HepG2 (cell line): ENCODE measurements at regions not wholly inside any gene's neighbourhood (a gene's known extent, or its start where the extent isn't known, plus 50 kb on each side); places are given as distances from the start of the nearest gene placed in this dataset.

ENCODE experiments used
- ATAC-seq: fragments of 200-7000 bp; cut with Tn5 transposase; 3 replicates; pipeline ENCODE4 v1.9.1; 2020; ENCODE audit warnings: mild to moderate bottlenecking, moderate library complexity
- BruUV-seq: library from RNA; stranded (reverse); fragments of 400-500 nt; replicated peaks from 2 replicates; lab custom pipeline; 2021; lab: Mats Ljungman, UMichigan
- CTCF ChIA-PET: fragments of 300-600 bp; formaldehyde crosslinking; extraction: SDS; loops from one replicate; lab custom pipeline; 2021; ENCODE audit warnings: low total read pairs, inconsistent platforms, low intra/inter-chr PET ratio; lab: Yijun Ruan, JAX
- POLR2A ChIA-PET: fragments of 350-600 bp; sonication (Branson Sonifier 250); formaldehyde crosslinking; loops from one replicate; lab custom pipeline; 2020; ENCODE audit warnings: antibody characterized with exemption, inconsistent platforms; lab: Yijun Ruan, JAX
- DNase-seq: peaks from one replicate; pipeline ENCODE4 v3.0.0-alpha.2; 2015; ENCODE audit warnings: low spot score
- FAIRE-seq: peaks from 3 replicates; lab custom pipeline; 2011; peaks lifted over from hg19 to GRCh38; lab: Jason Lieb, UNC
- H2AFZ ChIP-seq: one replicate; pipeline ENCODE4 v1.6.1; 2011; ENCODE audit warnings: low read length, inconsistent platforms
- H3K27ac ChIP-seq: fragments of 300-600 bp; 3 replicates; pipeline ENCODE4 v1.8.0; 2011; ENCODE audit warnings: mixed run types, mild to moderate bottlenecking, mixed read lengths, low read length, inconsistent platforms; ENCODE audit not compliant: insufficient read depth; ENCODE audit errors: extremely low read length
- H3K27me3 ChIP-seq, 2 experiments: fragments of 200-600 bp in 1 of 2; 2 replicates in 1 of 2; 3 replicates in 1 of 2; pipeline versions ENCODE4 v1.6.0 to v1.8.0; 2011; ENCODE audit warnings: low read length in 2 of 2, mild to moderate bottlenecking in 2 of 2, moderate library complexity in 2 of 2, inconsistent platforms in 1 of 2; ENCODE audit not compliant: insufficient read depth in 2 of 2, control insufficient read depth in 1 of 2
- H3K36me3 ChIP-seq, 2 experiments: fragments of 200-600 bp in 1 of 2; replicated peaks in 1 of 2; 2 replicates in 1 of 2; 3 replicates in 1 of 2; pipeline versions ENCODE4 v1.5.1 to v1.8.0; 2011; ENCODE audit warnings: low read length in 2 of 2, inconsistent platforms in 1 of 2; ENCODE audit not compliant: insufficient read depth in 2 of 2, control insufficient read depth in 1 of 2
- H3K4me1 ChIP-seq: 2 replicates; pipeline ENCODE4 v1.5.1; 2012; ENCODE audit warnings: low read length, inconsistent platforms; ENCODE audit not compliant: insufficient read depth
- H3K4me2 ChIP-seq: 2 replicates; pipeline ENCODE4 v1.6.0; 2011; ENCODE audit warnings: low read depth, low read length, inconsistent platforms
- H3K4me3 ChIP-seq, 3 experiments: fragments of 200-600 bp in 1 of 3; sonication (generic), shearing (Covaris generic) in 1 of 3; replicated peaks in 1 of 3; 2 replicates each; pipeline ENCODE4 v1.5.1; 2011 to 2016; ENCODE audit warnings: low read length in 3 of 3, inconsistent platforms in 2 of 3, low read depth in 2 of 3, mild to moderate bottlenecking in 2 of 3, control low read depth in 1 of 3, mixed read lengths in 1 of 3; ENCODE audit not compliant: insufficient read depth in 1 of 3
- H3K79me2 ChIP-seq: one replicate; pipeline ENCODE4 v1.6.1; 2011; ENCODE audit warnings: low read length, inconsistent platforms; ENCODE audit not compliant: insufficient read depth
- H3K9ac ChIP-seq: 2 replicates; pipeline ENCODE4 v1.6.0; 2011; ENCODE audit warnings: mild to moderate bottlenecking, low read depth, low read length, inconsistent platforms; ENCODE audit not compliant: insufficient read depth
- H3K9me3 ChIP-seq: 2 replicates; pipeline ENCODE4 v1.5.1; 2012; ENCODE audit warnings: mild to moderate bottlenecking, low read length
- H4K20me1 ChIP-seq: 2 replicates; pipeline ENCODE4 v1.6.0; 2011; ENCODE audit warnings: inconsistent platforms, mild to moderate bottlenecking, low read length, moderate library complexity; ENCODE audit not compliant: insufficient read depth
- AGO1 ChIP-seq: fragments of 200-400 bp; formaldehyde crosslinking; IDR thresholded peaks from 2 replicates; pipeline ENCODE4 v1.6.1; 2017; ENCODE audit warnings: mild to moderate bottlenecking, low read depth, low read length, moderate library complexity; ENCODE audit not compliant: poor library complexity, severe bottlenecking
- ZNF24 ChIP-seq: fragments of 450-650 bp; IDR thresholded peaks from 2 replicates; pipeline ENCODE4 v1.6.1; 2017; ENCODE audit warnings: antibody characterized with exemption, mild to moderate bottlenecking
- WGBS: methylation state at CpG from one replicate; pipeline ENCODE4 v1.1.6; 2017; ENCODE audit warnings: low lambda C conversion rate; 5-methylcytosine and 5-hydroxymethylcytosine counted together
- in situ Hi-C: cut with HindIII; loops from 2 replicates; pipeline ENCODE4 v1.10.0; 2017; ENCODE audit warnings: low pct_unique_long_range_greater_than_20kb; ENCODE audit not compliant: extremely low pct_ligation_motif_present
- intact Hi-C: fragments of 100-400 bp; cut with micrococcal nuclease; formaldehyde crosslinking; loops from one replicate; pipeline ENCODE4 v1.10.0; 2022; ENCODE audit not compliant: unreplicated experiment

- POLR2A ChIA-PET, result interaction anchor here (0.9 kb wide), 1 partner anchor 8 kb away, joined by 3 read pairs; no protein-coding TSS in a partner anchor
These were observed 149.4 kb upstream of the SNX19 start for GRCh38 chr11:131065435-131066413.

GRCh38 chr11:131066551-131066950 is 150.3 kb upstream of the SNX19 start:
- 0% methylated on average over 4 of the region's 7 CpGs for WGBS
- CTCF ChIA-PET, result no interaction called here
- no peaks in the 10 kb centered on the region for H4K20me1 ChIP-seq
- no peak overlapping the region for H3K4me2 ChIP-seq
- ATAC-seq, result no peak
- H3K79me2 ChIP-seq, result no peaks in the 10 kb centered on the region
- POLR2A ChIA-PET, result no interaction called here
- DNase-seq, result no peak
- H3K27ac ChIP-seq, result no peak overlapping the region
- no peak overlapping the region for H3K9ac ChIP-seq
- no peaks in the 10 kb centered on the region for H3K36me3 ChIP-seq
- peaks cover 0 to 5% of the 10 kb centered on the region in 2 experiments; a peak in 1 of 5 replicates for H3K27me3 ChIP-seq
- no peak for FAIRE-seq
- no TSS peak for BruUV-seq
- in situ Hi-C loops, result loop anchor here (10.0 kb wide), 1 partner anchor 148 kb away; no protein-coding TSS in a partner anchor
- H3K4me3 ChIP-seq, result no peak overlapping the region
- no peak for TF ChIP-seq ZNF24
- no peaks in the 10 kb centered on the region for H3K9me3 ChIP-seq
- no peak overlapping the region for H2AFZ ChIP-seq
- no peaks in the 10 kb centered on the region for H3K4me1 ChIP-seq
- intact Hi-C loops, result no loop called here

More at GRCh38 chr11:131065435-131066413, 149.4 kb upstream of the SNX19 start:
- Histone ChIP-seq H3K79me2 (no peaks in the 10 kb centered on the region), H3K4me2 (no peak overlapping the region), H3K36me3 (no peaks in the 10 kb centered on the region), H2AFZ (no peak overlapping the region), H4K20me1 (no peaks in the 10 kb centered on the region), H3K9ac (no peak overlapping the region), H3K9me3 (no peaks in the 10 kb centered on the region), H3K27me3 (peaks cover 0 to 5% of the 10 kb centered on the region in 2 experiments; a peak in 1 of 5 replicates), H3K27ac (no peak overlapping the region), H3K4me3 (no peak overlapping the region), H3K4me1 (no peaks in the 10 kb centered on the region)
- CTCF ChIA-PET, result interaction anchor here (0.9 to 2.9 kb wide), 3 partner anchors 151 to 608 kb away, joined by 3 to 23 read pairs (median 9); no protein-coding TSS in a partner anchor
- no TSS peak for BruUV-seq
- WGBS, result 2% methylated on average over 13 of the region's 13 CpGs
- intact Hi-C loops, result no loop called here
- TF ChIP-seq AGO1, result no peak
- ATAC-seq, result no peak
- FAIRE-seq, result no peak
- no peak for DNase-seq
- in situ Hi-C loops, result loop anchor here (10.0 kb wide), 1 partner anchor 149 kb away; no protein-coding TSS in a partner anchor
